DND-41 (cell line): ENCODE measurements at regions not wholly inside any gene's neighbourhood (a gene's known extent, or its start where the extent isn't known, plus 50 kb on each side); places are given as distances from the start of the nearest gene placed in this dataset.

Source experiments
- ATAC-seq: fragments of 200-7000 bp; cut with Tn5 transposase; 3 replicates; pipeline ENCODE4 v1.9.1; 2021; ENCODE audit warnings: low read depth; ENCODE audit not compliant: insufficient read depth
- DNase-seq: peaks from one replicate; pipeline ENCODE4 v3.0.0-alpha.2; 2020
- H2AFZ ChIP-seq: 2 replicates; pipeline ENCODE4 v1.6.0; 2012; ENCODE audit warnings: low read depth, low read length
- H3K27ac ChIP-seq: 2 replicates; pipeline ENCODE4 v1.5.1; 2012; ENCODE audit warnings: low read length, inconsistent platforms
- H3K27me3 ChIP-seq: fragments of 200-600 bp; sonication (generic); 2 replicates; pipeline ENCODE4 v1.6.0; 2012; ENCODE audit warnings: low read length, mild to moderate bottlenecking, inconsistent platforms; ENCODE audit not compliant: insufficient read depth, poor library complexity
- H3K36me3 ChIP-seq: 2 replicates; pipeline ENCODE4 v1.5.1; 2012; ENCODE audit warnings: low read length, inconsistent platforms; ENCODE audit not compliant: insufficient read depth
- H3K4me1 ChIP-seq: 2 replicates; pipeline ENCODE4 v1.5.1; 2012; ENCODE audit warnings: mild to moderate bottlenecking, low read length; ENCODE audit not compliant: insufficient read depth
- H3K4me2 ChIP-seq: 2 replicates; pipeline ENCODE4 v1.6.0; 2012; ENCODE audit warnings: mild to moderate bottlenecking, moderate library complexity, low read length, inconsistent platforms; ENCODE audit not compliant: insufficient read depth
- H3K4me3 ChIP-seq, 2 experiments: fragments of 200-600 bp in 1 of 2; shearing (Covaris generic) in 1 of 2; 2 replicates each; pipeline ENCODE4 v1.5.1; 2012 to 2016; ENCODE audit warnings: inconsistent platforms in 2 of 2, low read length in 2 of 2, mild to moderate bottlenecking in 2 of 2, low read depth in 1 of 2, moderate library complexity in 1 of 2
- H3K79me2 ChIP-seq: 2 replicates; pipeline ENCODE4 v1.6.0; 2012; ENCODE audit warnings: low read length, inconsistent platforms; ENCODE audit not compliant: insufficient read depth
- H3K9ac ChIP-seq: 2 replicates; pipeline ENCODE4 v1.6.0; 2012; ENCODE audit warnings: low read depth, mild to moderate bottlenecking, inconsistent platforms, low read length, moderate library complexity
- H3K9me3 ChIP-seq: 2 replicates; pipeline ENCODE4 v1.5.1; 2012; ENCODE audit warnings: low read length, moderate library complexity, mild to moderate bottlenecking, inconsistent platforms; ENCODE audit not compliant: insufficient read depth, severe bottlenecking
- H4K20me1 ChIP-seq: 2 replicates; pipeline ENCODE4 v1.6.0; 2012; ENCODE audit warnings: low read length; ENCODE audit not compliant: insufficient read depth
- EZH2 ChIP-seq: IDR thresholded peaks from 3 replicates; pipeline ENCODE4 v1.6.1; 2012; ENCODE audit warnings: borderline replicate concordance, low read depth, mild to moderate bottlenecking, moderate library complexity, low read length, inconsistent platforms; ENCODE audit not compliant: severe bottlenecking
- TF ChIP-seq, protein P1 (sequence below): IDR thresholded peaks from 2 replicates; pipeline ENCODE4 v1.5.1; 2012; ENCODE audit warnings: borderline replicate concordance, low read length, moderate library complexity, mild to moderate bottlenecking; ENCODE audit not compliant: poor library complexity, severe bottlenecking; ENCODE audit errors: extremely low read depth

DNA sequence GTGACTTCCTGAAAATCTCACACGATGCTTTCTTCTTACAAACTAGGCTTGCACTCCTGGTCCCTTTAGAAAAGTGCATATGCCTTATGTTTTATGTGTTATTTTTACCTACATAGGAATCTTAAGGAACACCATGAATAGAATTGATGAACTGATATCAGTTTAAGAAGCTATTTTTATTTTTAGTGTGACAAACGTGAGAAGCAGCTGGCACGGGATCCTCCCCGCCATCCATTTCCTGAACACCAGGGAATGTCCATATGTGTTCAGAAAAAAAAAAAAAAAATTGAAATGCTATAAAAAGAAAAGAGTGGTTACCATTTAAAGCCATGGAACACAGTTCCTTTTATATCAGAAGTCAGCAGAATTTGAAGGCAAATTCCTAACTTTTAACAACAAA lies 1096.1 kb upstream of the PRKX start:
- Histone ChIP-seq H3K27me3 (no peaks in the 10 kb centered on the region), H3K4me2 (no peak overlapping the region), H3K4me3 (no peak overlapping the region), H3K27ac (no peak overlapping the region), H3K9ac (no peak overlapping the region), H3K79me2 (no peaks in the 10 kb centered on the region), H4K20me1 (no peaks in the 10 kb centered on the region), H3K9me3 (no peaks in the 10 kb centered on the region), H3K4me1 (no peaks in the 10 kb centered on the region), H2AFZ (no peak overlapping the region), H3K36me3 (no peaks in the 10 kb centered on the region)
- DNase-seq (no peak), ATAC-seq (no peak)
- no peak for TF ChIP-seq EZH2
- TF ChIP-seq, protein P1, sequence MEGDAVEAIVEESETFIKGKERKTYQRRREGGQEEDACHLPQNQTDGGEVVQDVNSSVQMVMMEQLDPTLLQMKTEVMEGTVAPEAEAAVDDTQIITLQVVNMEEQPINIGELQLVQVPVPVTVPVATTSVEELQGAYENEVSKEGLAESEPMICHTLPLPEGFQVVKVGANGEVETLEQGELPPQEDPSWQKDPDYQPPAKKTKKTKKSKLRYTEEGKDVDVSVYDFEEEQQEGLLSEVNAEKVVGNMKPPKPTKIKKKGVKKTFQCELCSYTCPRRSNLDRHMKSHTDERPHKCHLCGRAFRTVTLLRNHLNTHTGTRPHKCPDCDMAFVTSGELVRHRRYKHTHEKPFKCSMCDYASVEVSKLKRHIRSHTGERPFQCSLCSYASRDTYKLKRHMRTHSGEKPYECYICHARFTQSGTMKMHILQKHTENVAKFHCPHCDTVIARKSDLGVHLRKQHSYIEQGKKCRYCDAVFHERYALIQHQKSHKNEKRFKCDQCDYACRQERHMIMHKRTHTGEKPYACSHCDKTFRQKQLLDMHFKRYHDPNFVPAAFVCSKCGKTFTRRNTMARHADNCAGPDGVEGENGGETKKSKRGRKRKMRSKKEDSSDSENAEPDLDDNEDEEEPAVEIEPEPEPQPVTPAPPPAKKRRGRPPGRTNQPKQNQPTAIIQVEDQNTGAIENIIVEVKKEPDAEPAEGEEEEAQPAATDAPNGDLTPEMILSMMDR: no peak

DNA sequence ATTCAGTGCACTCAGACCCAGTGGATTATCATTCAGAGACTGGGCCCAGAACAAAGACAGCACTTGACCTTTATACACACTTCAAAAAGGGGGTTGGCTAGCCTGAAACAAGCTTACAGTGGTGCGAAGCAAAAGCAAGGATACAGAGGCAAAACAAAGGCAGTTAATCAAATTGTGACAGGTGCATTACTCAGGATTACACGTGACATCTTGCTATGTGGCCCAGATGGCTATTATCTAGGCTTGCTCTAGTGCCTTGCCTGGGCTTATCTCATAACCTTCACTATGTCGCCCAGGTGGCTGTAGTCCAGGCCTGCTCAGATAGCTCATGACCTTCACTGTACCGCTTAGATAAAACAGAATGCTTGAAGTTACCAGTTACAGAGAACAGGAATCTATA lies 1092.1 kb upstream of the PRKX start:
- Histone ChIP-seq H3K9ac (no peak overlapping the region), H4K20me1 (no peaks in the 10 kb centered on the region), H3K4me3 (no peak overlapping the region), H3K27ac (no peak overlapping the region), H3K4me2 (no peak overlapping the region), H2AFZ (no peak overlapping the region), H3K36me3 (no peaks in the 10 kb centered on the region), H3K79me2 (no peaks in the 10 kb centered on the region), H3K9me3 (no peaks in the 10 kb centered on the region), H3K27me3 (no peaks in the 10 kb centered on the region), H3K4me1 (no peaks in the 10 kb centered on the region)
- DNase-seq: no peak
- no peak for ATAC-seq
- no peak for TF ChIP-seq EZH2
- TF ChIP-seq, protein P1: no peak

DNA sequence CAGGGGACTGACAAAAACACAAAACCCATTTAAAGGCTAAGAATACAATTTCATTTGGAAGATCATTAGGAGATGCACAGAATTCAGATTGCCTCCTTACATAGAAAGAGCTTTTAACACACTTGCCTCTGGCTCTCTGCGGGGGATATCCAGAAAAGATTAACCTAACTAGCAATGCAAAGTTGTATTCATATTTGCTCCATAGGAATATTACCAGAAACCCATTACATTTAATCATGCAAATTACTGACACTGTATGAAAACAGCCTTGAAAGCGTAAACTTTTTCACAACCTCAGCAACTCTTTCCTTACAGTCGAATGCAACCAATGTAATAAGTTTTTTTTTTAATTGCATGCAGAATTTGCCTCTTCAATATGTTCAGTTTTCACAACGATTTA lies 1087.3 kb upstream of the PRKX start:
- ATAC-seq (no peak), DNase-seq (no peak)
- H3K9me3 ChIP-seq: no peaks in the 10 kb centered on the region
- H3K79me2 ChIP-seq: no peaks in the 10 kb centered on the region
- H2AFZ ChIP-seq: no peak overlapping the region
- H3K27ac ChIP-seq: no peak overlapping the region
- TF ChIP-seq EZH2: no peak
- TF ChIP-seq, protein P1: no peak
- H3K36me3 ChIP-seq: no peaks in the 10 kb centered on the region
- H3K4me2 ChIP-seq: no peak overlapping the region
- H3K4me3 ChIP-seq: no peak overlapping the region
- H4K20me1 ChIP-seq: no peaks in the 10 kb centered on the region
- H3K27me3 ChIP-seq: no peaks in the 10 kb centered on the region
- no peak overlapping the region for H3K9ac ChIP-seq
- no peaks in the 10 kb centered on the region for H3K4me1 ChIP-seq

DNA sequence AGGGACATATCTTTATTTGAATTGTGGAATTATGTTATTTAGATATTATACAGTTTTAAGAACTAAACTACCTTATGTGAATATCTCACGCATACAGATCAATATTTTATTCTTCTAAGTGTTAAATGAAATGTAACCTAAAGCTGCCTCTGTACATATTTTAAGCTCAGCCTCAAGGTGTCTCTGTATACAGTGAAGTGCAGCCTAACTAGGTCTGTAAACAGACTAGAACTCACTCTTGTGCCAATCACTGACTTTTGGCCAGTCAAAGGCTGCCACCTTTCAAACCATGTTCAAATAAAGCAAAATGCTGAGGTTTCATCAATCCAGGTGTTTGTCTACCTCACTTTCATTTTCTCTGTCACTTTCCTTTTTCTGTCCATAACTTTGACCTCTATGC lies 1074.5 kb upstream of the PRKX start:
- Histone ChIP-seq H3K27ac (no peak overlapping the region), H3K27me3 (no peaks in the 10 kb centered on the region), H3K36me3 (no peaks in the 10 kb centered on the region), H3K9ac (no peak overlapping the region), H2AFZ (no peak overlapping the region), H3K79me2 (no peaks in the 10 kb centered on the region), H4K20me1 (no peaks in the 10 kb centered on the region), H3K9me3 (no peaks in the 10 kb centered on the region), H3K4me2 (no peak overlapping the region), H3K4me3 (no peak overlapping the region), H3K4me1 (no peaks in the 10 kb centered on the region)
- ATAC-seq: no peak
- TF ChIP-seq EZH2: no peak
- no peak for DNase-seq
